ENCODE measurements at regions not wholly inside any gene's neighbourhood (a gene's known extent, or its start where the extent isn't known, plus 50 kb on each side); places are given as distances from the start of the nearest gene placed in this dataset.

DNA sequence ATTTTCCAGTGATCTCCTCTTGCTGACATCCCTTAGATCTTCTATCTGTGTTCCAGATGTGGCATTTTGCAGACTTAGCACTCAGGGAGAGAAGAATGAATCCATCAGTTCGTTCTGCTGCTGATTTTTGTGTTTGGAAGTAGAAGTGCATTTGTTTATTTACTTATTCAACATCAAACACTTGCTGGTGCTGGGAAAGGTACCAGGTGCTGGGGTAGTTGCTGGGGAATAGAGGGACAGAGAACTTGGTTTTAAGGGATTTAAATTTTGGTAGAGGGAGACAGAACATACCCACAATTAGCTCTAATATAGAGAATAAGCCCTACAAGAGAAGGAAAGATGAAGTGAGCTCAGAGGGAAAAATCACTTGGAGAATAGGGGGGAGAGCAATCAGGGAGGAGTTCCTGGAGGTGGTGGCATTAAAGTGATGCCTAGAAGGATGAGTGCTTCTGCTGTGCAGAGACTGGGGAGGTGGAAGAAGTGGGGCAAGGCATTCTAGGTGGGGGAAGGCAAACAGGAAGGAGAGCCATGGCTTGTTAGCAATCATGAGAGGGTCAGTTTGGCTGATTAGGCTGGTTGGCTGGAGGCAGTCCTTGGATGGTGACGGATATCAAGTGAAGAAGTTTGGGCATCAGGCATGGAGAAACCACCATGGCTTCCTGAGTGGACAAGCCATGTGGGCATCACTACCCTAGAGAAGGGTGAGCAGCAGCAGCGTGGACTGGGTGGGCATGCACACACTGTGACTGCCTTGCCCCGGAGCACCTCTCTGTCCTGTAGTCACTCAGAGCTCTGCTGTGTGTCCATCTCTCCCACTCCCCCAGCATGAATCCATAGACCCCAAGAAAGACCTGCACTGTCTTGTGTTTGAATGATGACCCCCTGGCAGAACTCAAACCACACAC is 197.3 kb downstream of the OPA1 start:
- no peak for DNase-seq (ENCODE audit: low spot score in 2 of 2)
- no peaks in the 10 kb centered on the region for H3K9me3 ChIP-seq
- intact Hi-C loops (cut with DNase I; ENCODE audit: low total_unique reads) = loop anchor here (1.0 kb wide), 1 partner anchor 37 kb away; no protein-coding TSS in a partner anchor

GRCh38 chr3:193791041-193792032 is 198.3 kb downstream of the OPA1 start:
- Histone ChIP-seq H3K4me3 (no peak overlapping the region), H3K9me3 (no peaks in the 10 kb centered on the region), H3K27ac (peak overlapping the region; percentile 42 to 61), H3K4me1 (peaks cover 0 to 7% of the 10 kb centered on the region in 2 donors), H3K36me3 (no peaks in the 10 kb centered on the region), H3K27me3 (no peaks in the 10 kb centered on the region)
- TF ChIP-seq CTCF (IDR thresholded peaks at IDR 0.05) = no peak
- TF ChIP-seq POLR2AphosphoS5 (IDR thresholded peaks at IDR 0.05) = peak in 1 of 3 donors; percentile 39
- peak in 1 of 2 donors; percentile 56 for DNase-seq (ENCODE audit: low spot score in 2 of 2)
- intact Hi-C loops (cut with DNase I; ENCODE audit: low total_unique reads) = no loop called here

More for the DNA sequence above, 197.3 kb downstream of the OPA1 start:
- Histone ChIP-seq H3K4me3 (no peak overlapping the region), H3K4me1 (peaks cover 0 to 7% of the 10 kb centered on the region in 2 donors), H3K27me3 (no peaks in the 10 kb centered on the region), H3K36me3 (no peaks in the 10 kb centered on the region), H3K27ac (peak overlapping the region in 1 of 2 donors; percentile 61)
- TF ChIP-seq POLR2A (IDR thresholded peaks at IDR 0.05) (no peak), POLR2AphosphoS5 (IDR thresholded peaks at IDR 0.05) (no peak), CTCF (IDR thresholded peaks at IDR 0.05) (no peak)

GRCh38 chr3:193793123-193793522 is 200.1 kb downstream of the OPA1 start:
- H3K36me3 ChIP-seq = no peaks in the 10 kb centered on the region
- no peaks in the 10 kb centered on the region for H3K9me3 ChIP-seq
- no peak overlapping the region for H3K27ac ChIP-seq
- H3K4me1 ChIP-seq = no peaks in the 10 kb centered on the region
- no peak for DNase-seq (ENCODE audit: low spot score in 2 of 2)
- intact Hi-C loops (cut with DNase I; ENCODE audit: low total_unique reads) = no loop called here
- no peak overlapping the region for H3K4me3 ChIP-seq
- TF ChIP-seq POLR2AphosphoS5 (IDR thresholded peaks at IDR 0.05) (no peak), POLR2A (IDR thresholded peaks at IDR 0.05) (no peak), CTCF (IDR thresholded peaks at IDR 0.05) (no peak)
- H3K27me3 ChIP-seq = no peaks in the 10 kb centered on the region

DNA sequence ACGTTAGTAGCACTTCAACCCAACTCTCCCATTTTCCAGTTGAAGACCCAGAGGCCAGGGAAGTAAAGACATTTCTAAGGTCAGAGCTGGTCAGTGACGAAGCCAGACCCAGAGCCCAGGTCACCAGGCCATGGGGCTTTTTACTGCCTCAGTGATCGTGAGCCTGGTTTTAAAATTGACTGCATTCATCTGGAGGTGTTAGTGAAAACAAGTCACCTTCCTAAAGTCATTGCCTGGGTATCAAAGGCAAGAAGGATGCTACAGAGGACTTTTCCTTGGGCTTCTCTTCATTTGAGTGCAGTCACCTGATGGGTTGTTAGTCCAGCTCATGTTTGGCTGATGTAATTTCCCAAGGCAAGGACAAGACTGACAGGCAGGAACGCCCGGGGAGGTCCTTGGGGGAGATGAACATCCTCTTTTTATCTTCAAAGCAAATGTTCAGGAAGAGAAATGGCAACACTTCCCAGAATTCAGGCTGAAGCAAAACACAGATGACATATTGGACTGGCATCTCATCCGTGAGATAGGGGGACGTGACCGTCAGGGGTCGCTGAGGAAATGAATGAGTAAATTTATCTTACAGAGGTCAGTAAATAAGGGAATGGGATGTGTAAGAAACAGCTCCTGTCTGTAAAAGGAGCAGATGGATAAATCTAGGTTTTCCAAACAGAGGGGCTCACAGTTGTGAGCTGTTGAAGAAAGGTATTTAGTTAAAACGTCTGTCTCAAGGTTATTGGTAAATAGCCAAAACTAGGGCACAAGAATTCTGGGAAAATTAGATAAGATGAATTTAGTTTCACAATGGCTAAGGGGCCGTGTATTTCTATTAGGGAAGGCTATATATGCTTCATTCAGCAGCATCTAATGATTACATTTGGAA is 201.2 kb downstream of the OPA1 start:
- no peaks in the 10 kb centered on the region for H3K9me3 ChIP-seq
- no peaks in the 10 kb centered on the region for H3K36me3 ChIP-seq
- H3K27me3 ChIP-seq = no peaks in the 10 kb centered on the region
- no peaks in the 10 kb centered on the region for H3K4me1 ChIP-seq
- intact Hi-C loops (cut with DNase I; ENCODE audit: low total_unique reads) = no loop called here
- H3K4me3 ChIP-seq = no peak overlapping the region
- TF ChIP-seq POLR2AphosphoS5 (IDR thresholded peaks at IDR 0.05) (no peak), POLR2A (IDR thresholded peaks at IDR 0.05) (no peak), CTCF (IDR thresholded peaks at IDR 0.05) (no peak)
- H3K27ac ChIP-seq = no peak overlapping the region
- DNase-seq (ENCODE audit: low spot score in 2 of 2) = no peak
